Esophagus muscularis mucosa (tissue), 4 donors: ENCODE measurements at regions not wholly inside any gene's neighbourhood (a gene's known extent, or its start where the extent isn't known, plus 50 kb on each side); places are given as distances from the start of the nearest gene placed in this dataset.
A peak's percentile ranks its signal among the peaks of the same experiment; 100 is the strongest.

ENCODE experiments used
- DNase-seq: peaks from one replicate; pipeline ENCODE4 v3.0.0-alpha.2; 2017; ENCODE audit errors: extremely low spot score
- H3K27ac ChIP-seq, 4 donors: fragments of 200-600 bp; sonication (generic); replicated peaks in 1 of 4; 1 replicate in 3 of 4; 2 replicates in 1 of 4; pipeline ENCODE4 v1.5.1; 2016 to 2019; ENCODE audit warnings: mild to moderate bottlenecking in 1 of 4
- H3K27me3 ChIP-seq, 4 donors: fragments of 200-600 bp; sonication (generic); one replicate each; pipeline versions ENCODE4 v1.5.1 to v1.6.0; 2016 to 2019
- H3K36me3 ChIP-seq, 4 donors: fragments of 200-600 bp; sonication (generic); one replicate each; pipeline ENCODE4 v1.5.1; 2016 to 2019
- H3K4me1 ChIP-seq, 4 donors: fragments of 200-600 bp; sonication (generic); one replicate each; pipeline ENCODE4 v1.5.1; 2016 to 2019
- H3K4me3 ChIP-seq, 4 donors: fragments of 200-600 bp; sonication (generic); 1 replicate in 2 of 4; 2 replicates in 2 of 4; pipeline ENCODE4 v1.5.1; 2016 to 2019; ENCODE audit warnings: mild to moderate bottlenecking in 4 of 4, moderate library complexity in 1 of 4
- H3K9me3 ChIP-seq, 4 donors: fragments of 200-600 bp; sonication (generic); 1 replicate in 3 of 4; 2 replicates in 1 of 4; pipeline ENCODE4 v1.5.1; 2016 to 2019
- CTCF ChIP-seq, 3 experiments: fragments of 200-600 bp in 2 of 3; fragments of 450-650 bp in 1 of 3; sonication (generic) in 2 of 3; IDR thresholded peaks; one replicate each; pipeline ENCODE4 v1.5.1; 2017 to 2019; ENCODE audit warnings: antibody characterized with exemption in 3 of 3, mild to moderate bottlenecking in 2 of 3, moderate library complexity in 1 of 3
- EP300 ChIP-seq: sonication (generic); formaldehyde crosslinking; IDR thresholded peaks from one replicate; pipeline ENCODE4 v1.6.1; 2017; ENCODE audit warnings: antibody characterized with exemption
- POLR2A ChIP-seq: fragments of 450-650 bp; IDR thresholded peaks from one replicate; pipeline ENCODE4 v1.6.1; 2017; ENCODE audit warnings: antibody characterized with exemption, moderate library complexity, mild to moderate bottlenecking, low read depth
- POLR2AphosphoS5 ChIP-seq, 2 donors: sonication (generic); formaldehyde crosslinking; IDR thresholded peaks; one replicate each; pipeline ENCODE4 v1.6.1; 2017; ENCODE audit warnings: antibody characterized with exemption in 2 of 2
- WGBS: methylation state at CpG from one replicate; pipeline ENCODE4 v1.1.5; 2018; 5-methylcytosine and 5-hydroxymethylcytosine counted together
- intact Hi-C: fragments of 100-400 bp; cut with DNase I; formaldehyde crosslinking; loops from one replicate; pipeline ENCODE4 v1.15.1; 2023

GRCh38 chr2:158041400-158041799, 60.3 kb upstream of the UPP2 start:
- Histone ChIP-seq H3K27ac (no peak overlapping the region), H3K4me3 (no peak overlapping the region), H3K27me3 (no peaks in the 10 kb centered on the region), H3K4me1 (peaks cover 0 to 3% (median 0%) of the 10 kb centered on the region in 4 donors), H3K9me3 (no peaks in the 10 kb centered on the region), H3K36me3 (no peaks in the 10 kb centered on the region)
- DNase-seq, result no peak
- intact Hi-C loops, result no loop called here
- 89% methylated on average over 2 of the region's 2 CpGs for WGBS
- TF ChIP-seq POLR2A (no peak), POLR2AphosphoS5 (IDR thresholded peaks at IDR 0.05) (no peak), EP300 (no peak), CTCF (IDR thresholded peaks at IDR 0.05) (no peak)

GRCh38 chr2:158038901-158039300, 62.8 kb upstream of the UPP2 start:
- Histone ChIP-seq H3K27ac (no peak overlapping the region), H3K4me1 (peaks cover 0 to 6% (median 1%) of the 10 kb centered on the region in 4 donors), H3K9me3 (no peaks in the 10 kb centered on the region), H3K4me3 (no peak overlapping the region), H3K36me3 (no peaks in the 10 kb centered on the region), H3K27me3 (no peaks in the 10 kb centered on the region)
- TF ChIP-seq POLR2A, result no peak
- TF ChIP-seq CTCF (IDR thresholded peaks at IDR 0.05), result no peak
- no peak for TF ChIP-seq EP300
- no peak for TF ChIP-seq POLR2AphosphoS5 (IDR thresholded peaks at IDR 0.05)
- 94% methylated on average over 5 of the region's 5 CpGs for WGBS
- peak; percentile 72 for DNase-seq
- intact Hi-C loops, result no loop called here

GRCh38 chr2:158034198-158034866, 67.3 kb upstream of the UPP2 start:
- H3K4me1 ChIP-seq, result peaks cover 0 to 6% (median 0%) of the 10 kb centered on the region in 4 donors
- WGBS, result 38% methylated on average over 7 of the region's 7 CpGs
- intact Hi-C loops, result no loop called here

GRCh38 chr2:158031371-158031770, 70.3 kb upstream of the UPP2 start:
- intact Hi-C loops, result no loop called here

More at GRCh38 chr2:158034198-158034866, 67.3 kb upstream of the UPP2 start:
- TF ChIP-seq CTCF (IDR thresholded peaks at IDR 0.05) (peak; percentile 12 to 49 (median 26)), POLR2A (no peak)
- Histone ChIP-seq H3K36me3 (no peaks in the 10 kb centered on the region), H3K9me3 (no peaks in the 10 kb centered on the region), H3K4me3 (no peak overlapping the region), H3K27me3 (no peaks in the 10 kb centered on the region), H3K27ac (no peak overlapping the region)
- DNase-seq, result no peak

More at GRCh38 chr2:158031371-158031770, 70.3 kb upstream of the UPP2 start:
- Histone ChIP-seq H3K36me3 (no peaks in the 10 kb centered on the region), H3K4me1 (peaks cover 0 to 6% (median 0%) of the 10 kb centered on the region in 4 donors), H3K27ac (no peak overlapping the region), H3K4me3 (no peak overlapping the region), H3K27me3 (no peaks in the 10 kb centered on the region), H3K9me3 (no peaks in the 10 kb centered on the region)
- no peak for TF ChIP-seq POLR2AphosphoS5 (IDR thresholded peaks at IDR 0.05)
- TF ChIP-seq POLR2A, result no peak
- no peak for TF ChIP-seq EP300
- TF ChIP-seq CTCF (IDR thresholded peaks at IDR 0.05), result no peak
- DNase-seq, result no peak
- 64% methylated on average over 4 of the region's 4 CpGs for WGBS
